Endodermal cell (in vitro differentiated cells): ENCODE measurements at regions not wholly inside any gene's neighbourhood (a gene's known extent, or its start where the extent isn't known, plus 50 kb on each side); places are given as distances from the start of the nearest gene placed in this dataset.

Source experiments
- DNase-seq: peaks from one replicate; pipeline ENCODE4 v3.0.0-alpha.2; 2017
- H3K27ac ChIP-seq: 2 replicates; pipeline ENCODE4 v1.5.1; 2013; ENCODE audit warnings: mild to moderate bottlenecking, low read depth, low read length, moderate library complexity
- H3K27me3 ChIP-seq: 2 replicates; pipeline ENCODE4 v1.6.1; 2013; ENCODE audit warnings: mild to moderate bottlenecking, low read length, moderate library complexity; ENCODE audit not compliant: insufficient read depth, control insufficient read depth, poor library complexity, severe bottlenecking
- H3K36me3 ChIP-seq: 2 replicates; pipeline ENCODE4 v1.7.0; 2013; ENCODE audit warnings: mild to moderate bottlenecking, low read length, moderate library complexity; ENCODE audit not compliant: control insufficient read depth, insufficient read depth
- H3K4me1 ChIP-seq: one replicate; pipeline ENCODE4 v1.7.0; 2013; ENCODE audit warnings: low read length; ENCODE audit not compliant: control insufficient read depth, insufficient read depth
- H3K4me3 ChIP-seq: 2 replicates; pipeline ENCODE4 v1.5.1; 2013; ENCODE audit warnings: mild to moderate bottlenecking, low read length, moderate library complexity
- H3K9ac ChIP-seq: 2 replicates; pipeline ENCODE4 v1.6.1; 2013; ENCODE audit warnings: mild to moderate bottlenecking, low read length, moderate library complexity; ENCODE audit not compliant: poor library complexity, severe bottlenecking; ENCODE audit errors: extremely low read depth
- H3K9me3 ChIP-seq: 2 replicates; pipeline ENCODE4 v1.6.1; 2013; ENCODE audit warnings: mild to moderate bottlenecking, low read length, moderate library complexity; ENCODE audit not compliant: control insufficient read depth
- H3K27ac Mint-ChIP-seq: 2 replicates; pipeline ENCODE4 v1.8.0; 2020; ENCODE audit warnings: mixed read lengths
- H3K27me3 Mint-ChIP-seq: 2 replicates; pipeline ENCODE4 v1.8.0; 2021; ENCODE audit warnings: mild to moderate bottlenecking, mixed read lengths; ENCODE audit not compliant: insufficient read depth
- H3K36me3 Mint-ChIP-seq: 2 replicates; pipeline ENCODE4 v1.8.0; 2020; ENCODE audit warnings: low read depth, mixed read lengths
- H3K4me1 Mint-ChIP-seq: 2 replicates; pipeline ENCODE4 v1.8.0; 2020; ENCODE audit warnings: mixed read lengths
- H3K4me3 Mint-ChIP-seq: 2 replicates; pipeline ENCODE4 v1.8.0; 2020; ENCODE audit warnings: mild to moderate bottlenecking, moderate library complexity, mixed read lengths
- H3K9me3 Mint-ChIP-seq: 2 replicates; pipeline ENCODE4 v1.8.0; 2020; ENCODE audit warnings: mild to moderate bottlenecking, mixed read lengths
- WGBS, 2 experiments: methylation state at CpG; one replicate each; pipeline versions ENCODE4 v1.1.5 to v1.1.7; 2013; ENCODE audit warnings: missing lambda C conversion rate in 2 of 2, mixed read lengths in 1 of 2; ENCODE audit not compliant: insufficient coverage in 1 of 2, insufficient read length in 1 of 2; 5-methylcytosine and 5-hydroxymethylcytosine counted together
- TF ChIP-seq, protein P1 (sequence below): fragments of 200-600 bp; sonication (generic); conservative IDR thresholded peaks from 2 replicates; pipeline ENCODE4 v1.5.0; 2021; ENCODE audit warnings: antibody characterized with exemption, mild to moderate bottlenecking

DNA sequence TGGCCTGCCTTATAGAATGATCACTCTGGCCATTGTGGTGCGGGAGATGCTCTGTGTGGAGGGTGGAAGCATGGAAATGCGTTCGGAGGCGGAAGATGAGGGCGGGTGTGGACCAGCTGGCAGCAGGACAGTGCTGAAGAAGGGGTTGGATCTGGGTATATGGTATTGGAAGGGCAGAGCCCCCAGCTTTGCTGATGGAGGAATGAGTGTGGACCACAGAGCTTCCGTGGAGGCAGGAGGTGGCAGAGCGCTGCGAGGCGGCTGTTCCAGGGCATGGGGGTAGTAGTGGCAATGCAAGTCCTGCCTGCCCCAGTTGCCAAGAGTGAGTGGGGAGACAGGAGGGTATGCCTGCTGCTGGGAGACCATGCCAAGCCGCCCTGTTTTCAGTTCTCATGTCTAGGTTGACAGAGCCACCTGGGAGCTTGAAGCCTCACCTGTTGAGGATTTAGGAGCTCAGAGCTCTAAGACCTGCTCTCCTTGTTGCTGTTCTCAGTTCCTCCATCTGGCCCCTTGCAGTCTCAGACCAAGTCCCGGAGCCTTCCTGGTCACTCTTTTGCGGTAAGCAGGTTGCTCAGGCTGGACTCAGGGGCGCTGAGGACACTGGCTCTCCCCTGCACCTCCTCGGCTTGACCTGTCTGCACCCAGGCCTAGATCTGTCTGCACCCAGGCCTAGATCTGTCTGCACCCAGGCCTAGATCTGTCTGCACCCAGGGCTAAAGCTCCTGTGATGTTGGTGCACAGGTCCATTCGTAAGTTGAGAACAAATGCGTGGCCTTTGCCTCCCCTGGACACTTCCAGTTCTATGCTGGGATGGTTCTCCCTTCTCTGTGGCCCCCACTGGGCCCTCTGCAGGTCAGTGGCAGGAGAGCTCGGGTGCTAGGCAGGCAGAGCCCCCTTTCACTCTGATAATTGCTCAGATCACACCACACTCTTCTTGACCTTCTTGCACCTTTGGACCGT is 290.5 kb upstream of the HS6ST1 start:
- Mint-ChIP-seq H3K4me1 (no peaks in the 10 kb centered on the region), H3K27ac (no peak overlapping the region), H3K4me3 (no peak overlapping the region), H3K36me3 (no peaks in the 10 kb centered on the region), H3K27me3 (no peaks in the 10 kb centered on the region), H3K9me3 (no peaks in the 10 kb centered on the region)
- DNase-seq: no peak
- Histone ChIP-seq H3K27ac (no peak overlapping the region), H3K4me1 (no peaks in the 10 kb centered on the region), H3K27me3 (no peaks in the 10 kb centered on the region), H3K36me3 (no peaks in the 10 kb centered on the region), H3K9me3 (no peaks in the 10 kb centered on the region), H3K4me3 (no peak overlapping the region), H3K9ac (no peak overlapping the region)
- WGBS, 2 experiments: 95% methylated on average over 16 to 18 of the region's 18 CpGs
- TF ChIP-seq, protein P1, sequence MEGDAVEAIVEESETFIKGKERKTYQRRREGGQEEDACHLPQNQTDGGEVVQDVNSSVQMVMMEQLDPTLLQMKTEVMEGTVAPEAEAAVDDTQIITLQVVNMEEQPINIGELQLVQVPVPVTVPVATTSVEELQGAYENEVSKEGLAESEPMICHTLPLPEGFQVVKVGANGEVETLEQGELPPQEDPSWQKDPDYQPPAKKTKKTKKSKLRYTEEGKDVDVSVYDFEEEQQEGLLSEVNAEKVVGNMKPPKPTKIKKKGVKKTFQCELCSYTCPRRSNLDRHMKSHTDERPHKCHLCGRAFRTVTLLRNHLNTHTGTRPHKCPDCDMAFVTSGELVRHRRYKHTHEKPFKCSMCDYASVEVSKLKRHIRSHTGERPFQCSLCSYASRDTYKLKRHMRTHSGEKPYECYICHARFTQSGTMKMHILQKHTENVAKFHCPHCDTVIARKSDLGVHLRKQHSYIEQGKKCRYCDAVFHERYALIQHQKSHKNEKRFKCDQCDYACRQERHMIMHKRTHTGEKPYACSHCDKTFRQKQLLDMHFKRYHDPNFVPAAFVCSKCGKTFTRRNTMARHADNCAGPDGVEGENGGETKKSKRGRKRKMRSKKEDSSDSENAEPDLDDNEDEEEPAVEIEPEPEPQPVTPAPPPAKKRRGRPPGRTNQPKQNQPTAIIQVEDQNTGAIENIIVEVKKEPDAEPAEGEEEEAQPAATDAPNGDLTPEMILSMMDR: no peak

DNA sequence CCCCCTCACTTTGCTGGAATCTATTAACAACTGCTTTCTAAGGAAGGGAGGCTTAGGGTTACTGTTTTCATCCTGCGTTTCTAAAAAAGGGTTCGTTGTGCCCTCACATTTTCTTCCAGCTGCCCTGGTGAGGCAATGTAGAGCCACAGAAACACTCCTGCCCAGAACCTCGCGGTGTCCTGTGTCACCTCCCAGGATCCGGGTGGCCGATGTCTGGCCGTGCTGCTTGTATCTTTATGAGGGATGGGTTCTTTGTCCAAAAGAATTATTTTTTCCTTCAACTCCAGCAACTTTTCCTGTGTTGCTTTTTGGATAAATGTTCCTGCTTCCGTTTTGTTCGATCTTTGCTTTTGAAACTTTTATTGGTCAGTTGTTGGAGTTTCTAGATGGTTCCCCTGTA is 291.8 kb upstream of the HS6ST1 start:
- no peaks in the 10 kb centered on the region for H3K4me1 ChIP-seq
- no peaks in the 10 kb centered on the region for H3K36me3 Mint-ChIP-seq

DNA sequence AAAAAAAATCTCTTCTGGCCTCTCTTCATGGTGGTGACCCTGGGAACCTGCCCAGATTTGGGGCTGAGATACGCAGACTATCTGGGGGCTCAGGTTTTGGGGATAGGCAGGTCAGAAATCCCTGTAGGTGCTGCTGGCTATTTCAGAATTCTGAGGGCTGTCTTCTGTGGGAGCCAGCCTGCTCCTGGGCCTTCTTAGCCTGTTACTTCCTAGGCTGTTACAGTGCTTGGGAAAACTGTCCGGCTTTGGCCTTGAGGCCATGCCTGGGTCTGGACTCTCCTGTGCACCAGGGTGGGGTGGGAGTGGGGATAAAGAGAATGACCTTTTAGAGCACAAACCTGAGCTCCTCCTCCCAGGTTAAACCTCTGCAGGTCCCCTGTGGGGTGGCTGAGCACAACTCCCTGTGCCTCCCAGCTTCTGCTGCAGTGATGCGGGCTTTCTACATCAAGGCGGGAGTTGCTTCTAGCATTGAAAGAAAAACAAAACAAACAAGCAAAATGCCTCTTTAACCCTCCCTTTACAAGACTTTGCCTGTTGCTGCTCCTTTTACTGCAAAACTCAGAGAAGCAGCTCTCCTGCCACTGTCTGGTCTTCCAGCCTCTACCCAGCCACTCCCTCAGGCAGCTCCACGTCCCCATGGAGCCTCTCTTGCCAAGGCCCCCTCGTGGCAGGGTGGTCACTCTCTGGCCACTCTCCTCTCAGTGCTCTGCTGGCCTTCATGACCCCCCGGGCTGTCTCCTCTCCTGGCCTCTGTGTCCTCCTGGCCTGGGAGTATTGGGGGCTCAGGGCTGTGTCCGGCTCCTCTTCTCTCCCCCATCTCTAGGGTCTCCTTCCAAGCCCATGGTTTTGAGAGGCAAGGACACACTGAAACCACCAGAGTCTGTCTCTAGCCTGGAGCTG is 293.0 kb upstream of the HS6ST1 start:
- Mint-ChIP-seq H3K36me3 (no peaks in the 10 kb centered on the region), H3K27me3 (no peaks in the 10 kb centered on the region), H3K9me3 (no peaks in the 10 kb centered on the region), H3K4me3 (no peak overlapping the region), H3K4me1 (no peaks in the 10 kb centered on the region), H3K27ac (peak overlapping the region; percentile 0)
- TF ChIP-seq, protein P1: peak; percentile 19
- DNase-seq: no peak
- Histone ChIP-seq H3K4me3 (no peak overlapping the region), H3K4me1 (no peaks in the 10 kb centered on the region), H3K27ac (no peak overlapping the region), H3K9me3 (no peaks in the 10 kb centered on the region), H3K36me3 (no peaks in the 10 kb centered on the region), H3K9ac (no peak overlapping the region), H3K27me3 (no peaks in the 10 kb centered on the region)
- WGBS, 2 experiments: 85 to 90% methylated on average over 5 to 8 of the region's 8 CpGs

More for the DNA sequence above, 291.8 kb upstream of the HS6ST1 start:
- Histone ChIP-seq H3K27ac (no peak overlapping the region), H3K36me3 (no peaks in the 10 kb centered on the region), H3K4me3 (no peak overlapping the region), H3K9ac (no peak overlapping the region), H3K27me3 (no peaks in the 10 kb centered on the region), H3K9me3 (no peaks in the 10 kb centered on the region)
- no peak overlapping the region for H3K4me3 Mint-ChIP-seq
- no peak for DNase-seq
- H3K9me3 Mint-ChIP-seq: no peaks in the 10 kb centered on the region
- no peaks in the 10 kb centered on the region for H3K27me3 Mint-ChIP-seq
- H3K4me1 Mint-ChIP-seq: no peaks in the 10 kb centered on the region
- 94 to 95% methylated on average over 5 to 9 of the region's 9 CpGs for WGBS, 2 experiments
- H3K27ac Mint-ChIP-seq: no peak overlapping the region
- TF ChIP-seq, protein P1: no peak
